Activated CD4-positive, alpha-beta T cell treated with anti-CD3 and anti-CD28 coated beads, Interleukin-2, amount 50 U/mL, for 48 hours (primary cell): ENCODE measurements at regions not wholly inside any gene's neighbourhood (a gene's known extent, or its start where the extent isn't known, plus 50 kb on each side); places are given as distances from the start of the nearest gene placed in this dataset.
"Not testable (repeated sequence)": the region's sequence is repeated elsewhere in the genome, so short reads cannot be mapped to it uniquely, and the experiment has no call there.

ENCODE experiments used
- DNase-seq, 2 experiments: peaks; one replicate each; pipeline ENCODE4 v3.0.0-alpha.2; 2020

DNA sequence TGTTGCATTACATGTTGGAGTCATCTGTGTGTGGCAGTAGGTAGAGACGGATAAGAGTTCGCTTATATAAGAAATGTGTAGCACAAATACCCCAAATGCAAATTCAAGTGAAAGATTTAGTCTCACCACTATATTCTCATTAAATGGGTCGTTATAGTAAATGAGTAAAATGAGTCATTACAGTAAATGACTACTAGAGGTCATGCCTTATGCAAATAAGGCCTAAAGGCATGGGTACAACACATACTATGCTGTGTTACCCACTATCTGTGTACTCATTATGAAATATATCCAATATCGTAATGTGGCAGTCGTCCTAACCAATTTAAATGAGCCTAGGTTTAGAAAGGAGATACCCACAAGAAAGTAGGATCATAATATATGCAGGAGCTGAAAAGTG, 1603.1 kb downstream of the C4orf33 start:
- DNase-seq = no peak

DNA sequence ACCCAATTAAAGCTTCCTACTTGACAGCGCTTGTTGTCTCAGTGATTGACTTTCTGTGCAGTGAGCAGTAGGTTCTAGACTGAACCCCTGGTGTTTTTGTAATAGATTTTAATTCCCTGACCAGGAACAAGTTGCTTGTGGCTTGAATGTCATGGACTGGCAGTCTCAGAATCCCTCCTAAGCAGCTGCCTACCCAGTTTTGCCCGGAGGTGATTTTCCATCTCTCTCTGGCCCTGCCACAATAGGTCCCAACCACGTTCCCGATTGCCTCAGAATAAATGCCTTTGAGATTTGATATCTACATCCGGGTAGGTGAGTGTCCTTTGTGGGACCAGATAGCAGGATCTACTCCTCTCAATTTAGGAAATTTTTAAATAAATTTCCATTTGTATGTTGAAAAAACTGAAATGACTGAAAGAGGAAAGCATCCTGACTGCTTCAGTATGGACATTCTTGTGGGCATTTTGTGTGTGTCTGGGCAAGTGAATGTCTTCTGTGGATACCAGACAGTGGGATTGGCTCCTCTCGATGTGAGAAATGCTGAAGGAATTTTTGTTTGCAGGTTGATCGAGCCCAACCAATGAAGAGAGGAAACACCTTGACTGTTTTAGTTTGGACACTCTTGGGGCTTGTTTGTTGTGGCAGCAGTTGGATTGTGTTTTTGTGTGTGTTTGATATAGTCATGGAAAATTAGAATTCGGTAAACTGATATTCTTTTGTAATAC, 1607.4 kb downstream of the C4orf33 start:
- DNase-seq = no peak

DNA sequence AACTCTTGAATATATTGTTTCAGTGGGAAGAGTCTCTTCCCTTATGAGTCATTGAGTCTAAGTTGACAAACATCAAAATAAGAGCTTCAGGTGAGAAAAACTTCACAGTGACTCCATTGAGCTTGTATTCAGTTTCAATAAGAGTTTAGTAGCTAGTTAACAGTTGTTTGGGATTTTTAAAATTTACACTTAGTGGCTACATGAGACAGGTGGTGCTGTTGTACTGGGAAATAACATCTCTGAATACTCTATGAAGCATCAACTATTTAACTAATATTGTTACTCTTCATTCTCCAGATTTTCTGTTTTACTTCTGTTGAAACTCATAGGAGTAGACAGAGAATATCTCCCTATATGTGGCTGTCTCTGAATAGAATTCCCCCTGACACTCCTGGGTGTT, 1609.1 kb downstream of the C4orf33 start:
- no peak for DNase-seq

DNA sequence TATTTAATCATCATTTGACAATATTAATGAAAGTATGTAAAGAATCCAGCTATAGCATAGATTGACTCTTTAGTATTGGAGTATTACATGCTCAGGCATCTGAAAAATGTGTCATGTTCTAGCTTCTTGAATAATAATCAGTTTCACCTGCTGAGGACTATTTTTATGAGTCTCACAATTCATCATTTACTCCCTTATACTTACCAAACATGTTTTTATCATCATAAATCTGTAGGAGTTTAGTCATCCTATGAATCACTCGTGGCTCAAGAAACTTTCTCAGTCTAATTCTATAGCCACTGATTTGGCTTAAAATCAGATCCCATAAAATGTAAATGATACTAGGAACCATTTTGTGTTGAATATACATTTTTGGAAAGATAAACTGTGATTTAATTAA, 1616.1 kb downstream of the C4orf33 start:
- no peak for DNase-seq

DNA sequence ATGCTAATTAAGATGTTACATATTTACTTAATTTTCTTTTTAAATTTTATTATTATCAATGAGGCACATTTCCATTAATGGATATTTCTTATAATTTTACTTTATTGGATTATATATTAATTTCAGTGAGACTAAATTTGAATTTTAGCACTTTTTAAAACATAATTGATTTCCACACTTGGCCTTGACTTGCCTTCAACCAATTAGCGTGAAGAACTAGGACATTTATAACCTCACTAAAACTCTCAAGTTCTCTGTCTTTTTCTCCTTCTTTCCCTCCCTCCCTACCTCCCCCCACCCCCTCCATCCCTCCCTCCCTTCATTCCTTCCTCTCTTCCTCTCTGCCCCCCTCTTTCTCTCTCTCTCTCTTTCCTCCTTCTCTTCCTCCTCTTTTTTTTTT, 1618.1 kb downstream of the C4orf33 start:
- DNase-seq = no peak

DNA sequence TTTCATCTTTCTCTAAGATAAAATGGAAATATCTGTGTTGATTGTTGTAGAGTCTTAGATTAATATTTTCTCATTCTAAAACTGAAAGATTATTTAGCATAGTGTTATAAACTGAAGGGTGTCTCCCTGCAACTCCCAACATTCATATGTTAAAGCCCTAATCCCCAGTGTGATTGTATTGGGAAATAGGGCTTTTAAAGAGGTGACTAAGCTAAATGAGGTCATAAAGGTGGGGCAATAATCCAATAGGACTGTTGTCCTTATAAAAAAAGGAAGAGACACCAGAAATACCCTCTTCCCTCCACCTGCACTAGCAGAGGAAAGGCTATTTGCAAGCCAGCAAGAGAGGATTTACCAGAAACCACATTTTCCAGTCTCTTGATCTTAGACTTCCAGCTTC, 1626.4 kb downstream of the C4orf33 start:
- no peak for DNase-seq

DNA sequence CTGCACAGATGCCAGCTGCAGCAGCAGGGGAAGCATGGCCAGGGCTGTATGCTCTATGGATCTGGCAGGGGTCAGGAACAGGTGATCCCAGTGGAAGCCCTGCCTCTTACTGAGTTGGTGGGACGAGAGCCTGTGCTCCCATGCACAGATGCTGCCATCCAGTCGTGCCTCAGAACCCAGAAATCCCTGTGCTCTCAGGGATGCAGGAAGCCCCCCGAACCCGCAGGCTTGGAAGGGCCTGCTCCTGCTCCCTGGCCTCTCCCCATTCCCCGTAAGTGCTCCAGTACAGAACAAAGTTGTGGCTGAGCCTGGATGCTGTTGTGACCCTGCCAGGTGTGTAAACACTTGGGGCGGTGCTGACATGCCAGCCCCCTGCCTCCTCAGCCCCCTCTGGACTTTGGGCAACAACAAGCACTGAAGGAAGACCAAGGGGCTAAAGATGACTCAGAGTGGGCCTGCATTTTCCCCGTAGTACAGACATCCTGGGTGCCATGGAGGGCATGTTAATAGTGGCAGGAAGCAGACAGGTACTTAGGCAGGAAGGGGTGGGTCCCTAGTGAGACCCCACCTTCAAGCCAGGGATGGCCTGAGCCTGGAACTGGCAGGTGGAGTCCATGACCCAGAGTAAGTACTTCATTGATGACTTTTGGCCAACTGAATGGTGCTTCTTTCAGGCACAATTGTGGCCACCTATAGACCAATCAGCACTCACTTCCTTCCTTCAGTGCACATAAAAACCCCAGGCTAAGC, 1640.7 kb downstream of the C4orf33 start:
- no peak for DNase-seq

DNA sequence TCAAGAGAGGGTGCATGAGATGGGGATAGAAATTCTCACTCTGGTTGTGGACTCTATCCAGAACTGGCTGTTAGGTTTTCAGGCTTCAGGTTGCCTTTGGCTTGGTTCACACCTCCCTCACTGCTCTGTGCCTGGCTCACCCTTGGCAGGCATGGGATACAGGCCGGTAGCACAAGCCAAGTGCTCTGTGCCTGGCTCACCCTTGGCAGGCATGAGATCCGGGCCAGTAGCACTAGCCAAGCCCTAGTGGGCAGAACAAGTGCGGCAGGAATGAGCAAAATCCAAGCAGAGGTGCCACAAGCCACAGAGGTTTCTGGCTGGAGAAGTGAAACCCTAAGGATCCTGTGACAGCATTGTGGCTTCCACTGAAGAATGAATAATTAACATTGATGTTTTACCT, 1642.3 kb downstream of the C4orf33 start:
- DNase-seq = no peak

DNA sequence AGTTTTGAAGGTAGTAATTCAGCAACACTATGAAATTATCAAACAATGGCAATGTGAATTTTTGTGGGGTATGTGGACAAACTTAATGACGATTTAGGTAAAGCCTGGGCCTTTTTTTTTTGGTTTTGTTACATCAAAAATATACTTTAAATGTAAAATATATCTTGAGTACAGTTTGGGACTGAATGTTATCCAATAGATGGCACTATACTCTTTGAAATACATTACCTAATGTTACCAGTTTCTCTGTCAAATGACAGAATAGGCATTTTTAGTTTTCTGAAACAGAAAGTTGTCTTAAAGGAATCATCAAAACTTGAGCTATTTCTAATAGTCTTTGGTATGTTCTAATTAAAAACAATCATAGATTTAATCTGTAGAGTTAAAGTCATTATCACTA, 1651.9 kb downstream of the C4orf33 start:
- no peak for DNase-seq

DNA sequence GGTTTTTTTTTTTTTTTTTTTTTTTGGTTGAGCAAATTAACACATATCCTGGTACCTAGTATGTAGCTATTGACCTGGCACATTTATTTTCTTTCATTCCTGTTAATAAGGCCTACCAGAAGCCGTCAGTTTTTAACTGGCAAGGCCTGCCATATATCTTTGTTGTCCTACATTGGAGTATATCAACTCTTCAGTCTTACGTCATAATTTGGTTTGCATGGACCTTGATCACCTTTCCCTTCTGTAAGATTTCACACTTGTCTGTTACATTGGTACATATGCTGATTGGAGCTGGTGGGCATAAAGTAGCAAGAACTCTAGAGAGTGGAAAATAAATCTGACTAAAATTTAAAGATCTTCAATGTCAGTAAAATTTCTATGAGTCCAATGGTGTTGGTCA, 1658.0 kb downstream of the C4orf33 start:
- no peak for DNase-seq

DNA sequence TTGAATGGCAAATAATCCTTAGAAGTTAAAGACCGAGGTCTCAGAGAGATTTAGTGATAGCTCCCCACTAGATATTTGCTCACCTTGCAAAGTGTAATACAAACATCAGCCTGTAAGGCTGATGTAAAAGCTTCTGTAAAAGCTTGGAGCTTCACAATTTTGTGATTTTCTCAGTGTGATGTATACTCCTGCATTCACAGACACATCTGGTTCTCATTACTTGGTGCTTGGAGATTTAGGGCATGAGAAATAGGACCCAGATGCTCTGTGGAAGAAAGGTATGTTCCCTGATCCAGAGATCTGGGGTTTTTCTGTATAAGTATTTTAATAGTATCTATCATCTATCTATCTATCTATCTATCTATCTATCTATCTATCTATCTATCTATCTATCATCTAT, 1664.3 kb downstream of the C4orf33 start:
- DNase-seq = no peak

DNA sequence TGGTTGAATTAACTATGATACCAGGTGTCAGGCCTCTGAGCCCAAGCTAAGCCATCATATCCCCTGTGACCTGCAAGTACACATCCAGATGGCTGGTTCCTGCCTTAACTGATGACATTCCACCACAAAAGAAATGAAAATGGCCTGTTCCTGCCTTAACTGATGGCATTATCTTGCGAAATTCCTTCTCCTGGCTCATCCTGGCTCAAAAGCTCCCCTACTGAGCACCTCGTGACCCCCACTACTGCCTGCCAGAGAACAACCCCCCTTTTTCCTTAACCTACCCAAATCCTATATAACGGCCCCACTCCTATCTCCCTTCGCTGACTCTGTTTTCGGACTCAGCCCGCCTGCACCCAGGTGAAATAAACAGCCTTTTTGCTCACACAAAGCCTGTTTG, 1671.4 kb downstream of the C4orf33 start:
- DNase-seq = not testable (repeated sequence)

DNA sequence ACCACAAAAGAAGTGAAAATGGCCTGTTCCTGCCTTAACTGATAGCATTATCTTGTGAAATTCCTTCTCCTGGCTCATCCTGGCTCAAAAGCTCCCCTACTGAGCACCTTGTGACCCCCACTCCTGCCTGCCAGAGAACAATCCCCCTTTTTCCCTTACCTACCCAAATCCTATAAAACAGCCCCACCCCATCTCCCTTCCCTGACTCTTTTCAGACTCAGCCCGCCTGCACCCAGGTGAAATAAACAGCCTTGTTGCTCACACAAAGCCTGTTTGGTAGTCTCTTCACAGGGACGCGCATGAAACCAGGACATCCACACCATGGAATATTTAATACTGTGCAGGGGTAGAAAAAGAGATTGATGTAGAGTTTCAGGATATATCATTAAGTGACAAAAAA, 1677.0 kb downstream of the C4orf33 start:
- DNase-seq = not testable (repeated sequence)

DNA sequence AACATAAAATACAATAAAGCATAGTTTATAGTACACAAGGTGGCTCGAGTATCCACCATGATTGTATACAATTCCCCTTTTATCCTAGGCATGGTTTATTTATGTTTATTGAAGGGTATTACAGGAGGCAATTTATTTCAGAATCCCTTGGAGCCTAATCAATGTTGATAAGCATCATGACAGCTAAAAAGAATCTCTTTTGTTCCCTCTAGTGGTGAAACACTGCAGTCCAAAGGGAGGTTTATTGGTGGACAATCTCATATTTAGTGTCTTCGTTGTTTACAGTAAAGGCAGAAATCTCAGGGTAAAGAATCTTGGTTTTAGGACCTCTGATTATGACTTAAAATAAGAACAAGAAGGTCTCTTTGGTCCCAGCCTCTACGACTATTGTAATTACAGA, 1712.5 kb downstream of the C4orf33 start:
- DNase-seq = no peak

DNA sequence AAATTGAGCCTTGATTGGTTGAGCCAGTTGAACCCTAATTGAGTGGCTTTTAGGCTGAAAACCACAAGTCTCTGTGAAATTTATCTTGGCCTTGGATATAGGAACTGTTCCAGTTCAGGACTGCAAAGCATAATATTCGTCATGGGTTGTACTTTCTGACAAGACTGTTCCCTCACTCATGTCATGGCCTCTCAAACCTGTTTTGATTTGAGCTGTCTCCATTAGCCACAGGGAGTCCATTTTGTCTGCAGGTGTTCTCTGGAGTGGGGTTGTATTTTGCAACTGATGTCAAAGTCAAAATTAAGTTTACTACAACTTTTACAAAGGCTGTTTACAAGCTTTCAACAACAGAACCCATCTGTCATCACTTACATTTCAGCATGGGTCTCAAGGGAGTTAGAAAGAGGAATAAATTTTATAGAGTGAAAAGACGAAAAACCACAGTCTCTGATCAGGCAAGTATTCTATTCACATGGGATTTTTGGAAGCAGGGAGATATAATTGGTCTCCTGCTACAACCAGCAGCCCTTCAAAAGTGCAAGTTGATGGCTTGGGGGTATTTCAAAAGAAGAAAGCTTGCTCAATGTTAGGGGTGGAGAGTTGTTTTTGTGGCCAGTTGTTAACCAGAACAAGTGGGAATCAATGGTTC, 1716.3 kb downstream of the C4orf33 start:
- DNase-seq = no peak

DNA sequence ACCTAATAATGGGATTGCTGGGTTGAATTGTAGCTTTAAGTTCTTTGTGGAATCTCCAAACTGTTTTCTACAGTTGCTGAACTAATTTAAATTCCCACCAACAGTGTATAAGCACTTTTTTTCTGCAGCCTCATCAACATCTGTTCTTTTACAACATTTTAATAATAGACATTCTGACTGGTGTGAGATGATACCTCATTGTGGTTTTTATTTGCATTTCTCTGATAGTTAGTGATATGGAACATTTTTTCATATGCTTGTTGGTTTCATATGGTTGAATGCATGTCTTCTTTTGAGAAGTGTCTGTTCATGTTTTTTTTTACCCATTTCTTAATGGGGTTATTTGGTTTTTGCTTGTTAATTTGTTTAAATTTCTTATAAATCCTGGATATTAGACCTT, 1718.9 kb downstream of the C4orf33 start:
- DNase-seq = no peak

DNA sequence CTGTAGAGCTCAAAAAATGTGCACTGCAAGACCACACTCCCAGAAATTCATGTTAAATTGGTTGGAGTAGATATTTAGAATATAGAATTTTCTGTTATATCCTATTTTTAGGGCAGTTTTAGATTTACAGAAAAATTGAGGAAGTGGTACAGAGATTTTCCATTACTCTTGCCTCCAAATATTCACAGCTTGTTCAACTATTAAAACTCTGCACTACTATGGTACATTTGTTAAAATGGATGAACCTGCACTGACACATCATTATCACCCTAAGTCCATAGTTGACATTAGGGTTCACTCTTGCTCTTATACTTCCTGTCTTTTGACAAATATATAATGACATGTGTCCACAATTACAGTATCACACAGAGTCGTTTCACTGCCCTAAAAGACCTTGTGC, 1724.5 kb downstream of the C4orf33 start:
- DNase-seq = no peak

DNA sequence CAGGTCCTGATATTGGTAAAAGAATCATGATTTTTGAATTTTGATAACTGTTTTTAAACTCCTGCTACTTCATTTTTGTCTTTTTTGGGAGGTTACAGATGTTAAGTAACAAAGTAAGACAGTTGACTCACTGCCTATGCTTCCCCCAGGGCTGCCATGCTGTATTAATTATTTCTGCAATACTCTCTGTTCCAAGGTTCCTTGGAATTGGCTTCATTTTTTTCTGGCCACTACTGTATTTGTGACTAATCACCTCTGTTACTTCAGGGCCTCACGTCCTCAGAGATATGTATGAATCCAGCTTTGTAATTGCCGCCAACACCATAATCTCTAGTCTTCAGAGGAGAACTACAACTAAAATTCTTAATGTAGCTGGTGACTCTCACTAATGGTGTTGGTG, 1729.3 kb downstream of the C4orf33 start:
- no peak for DNase-seq

DNA sequence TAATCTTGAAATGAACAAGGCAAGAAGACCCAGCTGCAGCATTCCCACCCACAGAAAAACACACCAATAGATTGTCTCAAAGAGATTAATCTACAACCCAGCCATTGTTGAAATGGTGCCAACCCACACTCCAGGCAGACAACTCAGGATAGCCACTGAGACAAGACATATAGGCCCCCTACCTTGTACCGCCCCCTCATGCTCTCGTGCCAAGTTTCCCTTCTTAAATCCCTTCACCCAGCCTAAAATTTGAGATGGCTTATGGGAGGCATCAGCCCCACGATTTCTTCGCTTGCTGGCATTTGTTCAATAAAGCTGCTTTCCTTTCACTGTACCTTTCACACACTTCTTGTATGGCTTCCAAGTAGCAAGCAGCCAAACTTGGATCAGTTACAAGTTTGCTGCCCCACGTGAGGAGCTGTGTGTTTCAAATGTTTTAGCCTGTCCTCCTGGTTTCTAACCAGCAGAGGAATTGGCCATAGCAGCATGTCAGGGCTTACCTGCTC, 1754.1 kb downstream of the C4orf33 start:
- DNase-seq = no peak

DNA sequence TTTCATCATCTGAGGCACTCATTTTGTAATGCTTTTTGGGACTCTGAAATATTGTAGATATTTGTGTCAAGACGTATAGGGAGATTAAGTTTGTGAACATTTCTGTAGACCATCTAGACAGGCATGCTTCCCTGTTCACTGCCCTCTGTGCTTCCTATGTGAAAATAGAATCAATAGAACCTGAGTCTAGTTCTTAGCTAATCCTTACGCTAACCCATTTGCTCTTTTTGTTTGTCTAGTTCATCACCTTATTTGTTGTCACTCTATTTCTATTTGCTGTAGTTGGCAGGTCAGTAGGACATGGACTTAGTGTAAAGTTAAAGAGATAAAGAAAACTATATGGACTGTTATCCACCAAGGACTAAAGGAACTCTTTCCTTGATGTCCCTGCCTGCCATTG, 1755.2 kb downstream of the C4orf33 start:
- DNase-seq = no peak

DNA sequence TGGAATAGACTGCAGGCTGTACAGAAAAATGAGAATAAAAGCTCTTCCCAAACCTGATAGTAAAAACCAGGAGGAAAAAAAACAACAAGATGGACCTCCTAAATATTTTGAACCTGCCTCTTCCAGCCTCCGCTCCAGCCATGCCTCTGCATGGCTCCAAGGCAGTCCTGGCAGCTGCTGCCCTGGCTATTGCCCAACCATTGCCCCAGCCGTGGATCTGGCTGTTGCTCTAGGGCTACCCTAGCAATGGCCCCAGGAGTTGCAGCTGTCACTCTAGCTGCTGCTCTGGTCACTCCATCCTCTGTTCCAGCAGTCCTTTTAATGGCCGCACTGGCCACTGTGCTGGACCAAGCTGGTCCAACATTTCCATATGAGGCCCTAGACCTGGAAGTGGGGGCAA, 1756.0 kb downstream of the C4orf33 start:
- DNase-seq = no peak

DNA sequence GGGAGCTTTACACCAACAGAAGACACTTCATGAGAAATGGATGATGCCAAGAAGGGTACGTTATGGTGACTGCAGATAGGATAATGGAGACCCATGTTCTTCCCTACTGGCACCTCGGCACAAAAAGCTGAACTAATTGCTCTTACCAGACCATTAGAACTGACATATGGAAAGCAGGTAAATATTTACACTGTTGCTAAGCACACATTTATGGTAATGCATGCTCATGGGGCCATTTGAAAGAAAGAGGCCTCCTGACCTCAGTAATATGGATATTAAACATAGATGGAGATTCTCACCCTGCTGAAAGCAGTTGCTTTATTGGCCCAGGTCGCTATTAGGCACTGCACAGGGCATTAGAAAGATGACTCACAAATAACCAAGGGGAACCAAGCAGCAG, 1759.6 kb downstream of the C4orf33 start:
- DNase-seq = no peak

DNA sequence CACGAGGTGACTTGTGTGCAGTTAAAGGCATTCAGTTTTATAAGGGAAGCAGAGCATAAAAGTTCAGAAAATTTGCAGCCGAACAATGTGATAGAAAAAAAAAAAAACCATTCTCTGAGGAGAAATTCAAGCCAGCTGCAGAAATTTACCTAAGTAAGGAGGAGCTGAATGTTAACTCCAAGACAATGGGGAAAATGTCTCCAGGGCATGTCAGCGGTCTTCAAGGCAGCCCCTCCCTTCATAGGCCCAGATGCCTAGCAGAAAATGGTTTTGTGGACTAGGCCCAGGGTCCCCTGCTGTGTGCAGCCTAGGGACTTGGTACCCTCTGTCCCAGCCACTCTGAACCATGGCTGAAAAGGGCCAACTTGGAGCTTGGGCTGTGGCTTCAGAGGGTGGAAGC, 1764.0 kb downstream of the C4orf33 start:
- no peak for DNase-seq

DNA sequence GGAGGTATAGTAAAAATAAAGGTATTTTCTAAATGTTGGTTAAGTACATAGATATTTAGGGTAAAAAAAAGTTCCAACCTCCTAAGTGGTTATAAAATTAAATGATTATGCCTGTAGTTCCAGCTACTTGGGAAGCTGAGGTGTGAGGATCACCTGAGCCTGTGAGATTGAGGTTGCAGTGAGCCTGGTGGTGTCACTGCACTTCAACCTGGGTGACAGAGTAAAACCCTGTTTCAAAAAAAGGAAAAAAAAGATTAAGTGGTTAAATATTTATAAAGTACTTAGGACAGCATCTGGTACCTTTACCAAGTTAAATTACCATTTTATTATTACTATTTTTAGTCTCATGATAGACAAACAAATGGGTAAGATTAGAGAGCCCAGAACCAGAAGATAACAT, 1801.0 kb downstream of the C4orf33 start:
- DNase-seq = no peak
